ENCODE measurements at regions not wholly inside any gene's neighbourhood (a gene's known extent, or its start where the extent isn't known, plus 50 kb on each side); places are given as distances from the start of the nearest gene placed in this dataset.
"Not testable (repeated sequence)": the region's sequence is repeated elsewhere in the genome, so short reads cannot be mapped to it uniquely, and the experiment has no call there.

- Histone ChIP-seq H3K9me3 (no peaks in the 10 kb centered on the region), H3K4me1 (no peaks in the 10 kb centered on the region), H3K4me3 (no peak overlapping the region), H3K36me3 (replicated peaks) (no peaks in the 10 kb centered on the region), H3K27me3 (ENCODE audit: low read depth) (no peaks in the 10 kb centered on the region)
- in situ Hi-C loops (cut with MboI; ENCODE audit: low sequenced_read_pairs): no loop called here
- no peak for DNase-seq (ENCODE audit: low spot score in 2 of 2)
Measured at GRCh38 chr14:58772794-58773620, 135.2 kb downstream of the DACT1 start.

DNA sequence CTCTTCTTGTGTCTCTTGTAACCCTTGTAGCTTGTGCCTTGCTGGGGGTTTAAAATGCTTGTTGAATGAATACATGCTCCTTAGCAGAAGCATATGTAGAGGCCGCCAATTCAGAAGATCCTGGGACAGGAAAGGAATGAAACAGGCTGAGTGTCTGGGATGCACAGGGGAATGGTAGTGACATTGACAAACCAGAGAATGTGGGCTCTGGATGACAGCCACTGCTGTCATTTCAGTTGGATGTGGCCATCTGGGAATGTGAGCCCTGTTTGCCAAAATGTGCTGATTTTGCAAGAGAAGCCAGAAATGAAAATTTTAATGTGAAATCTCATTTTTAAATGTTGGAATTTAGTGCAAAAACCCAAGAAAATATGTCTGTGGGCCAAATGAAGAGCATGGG, 136.8 kb downstream of the DACT1 start:
- H3K4me3 ChIP-seq: no peak overlapping the region
- no peaks in the 10 kb centered on the region for H3K36me3 ChIP-seq (replicated peaks)
- in situ Hi-C loops (cut with MboI; ENCODE audit: low sequenced_read_pairs): no loop called here
- no peaks in the 10 kb centered on the region for H3K9me3 ChIP-seq
- no peaks in the 10 kb centered on the region for H3K27me3 ChIP-seq (ENCODE audit: low read depth)
- DNase-seq (ENCODE audit: low spot score in 2 of 2): no peak
- H3K4me1 ChIP-seq: no peaks in the 10 kb centered on the region

DNA sequence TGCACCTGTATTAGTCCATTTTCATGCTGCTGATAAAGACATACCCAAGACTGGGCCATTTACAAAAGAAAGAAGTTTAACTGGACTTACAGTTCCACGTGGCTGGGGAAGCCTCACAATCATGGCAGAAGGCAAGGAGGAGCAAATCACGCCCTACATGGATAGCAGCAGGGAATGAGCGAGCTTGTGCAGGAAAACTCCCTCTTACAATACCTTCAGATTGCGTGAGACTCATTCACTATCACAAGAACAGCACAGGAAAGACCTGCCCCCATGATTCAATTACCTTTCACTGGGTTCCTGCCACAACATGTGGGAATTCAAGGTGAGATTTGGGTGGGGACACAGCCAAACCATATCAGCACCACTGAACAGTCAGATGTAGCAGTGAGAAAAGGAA, 137.4 kb downstream of the DACT1 start:
- H3K9me3 ChIP-seq; H3K4me1 ChIP-seq; H3K36me3 ChIP-seq (replicated peaks); in situ Hi-C loops (cut with MboI; ENCODE audit: low sequenced_read_pairs); H3K27me3 ChIP-seq (ENCODE audit: low read depth); DNase-seq (ENCODE audit: low spot score in 2 of 2); H3K4me3 ChIP-seq: not testable (repeated sequence)

- H3K27me3 ChIP-seq (ENCODE audit: low read depth): 0 out of 2 replicates have a peak, but pooled peaks cover 2% of the 10 kb centered on the region
Measured at GRCh38 chr14:58776516-58776915, 138.8 kb downstream of the DACT1 start.

DNA sequence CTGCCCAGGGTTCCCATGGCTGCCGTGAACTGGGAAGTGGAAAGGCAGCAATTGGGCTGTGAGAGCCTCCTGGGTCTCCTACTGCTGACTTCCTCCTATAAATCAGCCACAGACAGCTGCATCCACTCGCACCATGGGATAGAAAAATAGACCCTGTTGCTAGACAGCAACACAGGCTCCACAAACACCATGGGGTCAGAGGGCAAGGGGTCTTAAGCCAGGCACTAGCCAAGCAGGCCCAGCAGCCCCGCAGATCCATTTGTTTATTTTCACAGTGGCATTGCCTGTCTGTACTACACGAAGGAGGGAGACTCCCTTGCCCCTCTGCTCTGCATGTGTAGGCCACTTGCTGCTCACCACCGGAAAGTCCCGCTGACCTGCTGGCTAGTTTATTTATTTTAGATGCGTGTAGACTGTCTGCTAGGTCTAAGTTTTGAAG, 139.8 kb downstream of the DACT1 start:
- no peak overlapping the region for H3K4me3 ChIP-seq
- no peak for DNase-seq (ENCODE audit: low spot score in 2 of 2)
- H3K36me3 ChIP-seq (replicated peaks): no peaks in the 10 kb centered on the region
- H3K9me3 ChIP-seq: no peaks in the 10 kb centered on the region
- in situ Hi-C loops (cut with MboI; ENCODE audit: low sequenced_read_pairs): no loop called here
- 0 out of 2 replicates have a peak, but pooled peaks cover 2% of the 10 kb centered on the region for H3K27me3 ChIP-seq (ENCODE audit: low read depth)
- H3K4me1 ChIP-seq: no peaks in the 10 kb centered on the region

More at GRCh38 chr14:58776516-58776915, 138.8 kb downstream of the DACT1 start:
- in situ Hi-C loops (cut with MboI; ENCODE audit: low sequenced_read_pairs): no loop called here
- DNase-seq (ENCODE audit: low spot score in 2 of 2): no peak
- Histone ChIP-seq H3K9me3 (no peaks in the 10 kb centered on the region), H3K4me3 (no peak overlapping the region), H3K4me1 (no peaks in the 10 kb centered on the region), H3K36me3 (replicated peaks) (no peaks in the 10 kb centered on the region)

GRCh38 chr14:58778202-58778601, 140.4 kb downstream of the DACT1 start:
- Histone ChIP-seq H3K27me3 (ENCODE audit: low read depth) (0 out of 2 replicates have a peak, but pooled peaks cover 2% of the 10 kb centered on the region), H3K4me1 (no peaks in the 10 kb centered on the region), H3K36me3 (replicated peaks) (no peaks in the 10 kb centered on the region), H3K9me3 (no peaks in the 10 kb centered on the region), H3K4me3 (no peak overlapping the region)
- DNase-seq (ENCODE audit: low spot score in 2 of 2): no peak
- in situ Hi-C loops (cut with MboI; ENCODE audit: low sequenced_read_pairs): no loop called here

DNA sequence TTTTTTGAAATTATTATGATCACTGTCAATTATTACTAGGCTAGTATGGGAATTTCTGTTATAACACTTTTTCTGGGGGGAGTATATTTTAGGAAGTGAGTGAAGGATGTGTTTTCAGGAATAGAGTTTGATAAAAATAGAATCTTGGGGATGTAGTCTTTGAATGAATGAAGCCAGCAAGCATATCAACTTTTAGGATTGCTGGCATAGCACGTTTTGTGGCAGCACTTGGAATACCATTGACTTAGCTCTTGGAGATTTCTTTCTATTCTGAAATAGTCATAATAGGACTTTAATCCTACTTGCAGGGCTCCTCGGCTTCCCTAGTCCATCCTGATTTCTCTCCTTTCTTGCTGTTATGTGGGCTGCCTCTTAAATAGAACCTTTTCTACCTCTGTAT, 141.6 kb downstream of the DACT1 start:
- DNase-seq (ENCODE audit: low spot score in 2 of 2): no peak
- H3K27me3 ChIP-seq (ENCODE audit: low read depth): peaks cover 9% of the 10 kb centered on the region; the same call in 1 of the 2 replicates
- no peaks in the 10 kb centered on the region for H3K4me1 ChIP-seq
- in situ Hi-C loops (cut with MboI; ENCODE audit: low sequenced_read_pairs): no loop called here
- H3K9me3 ChIP-seq: no peaks in the 10 kb centered on the region
- no peaks in the 10 kb centered on the region for H3K36me3 ChIP-seq (replicated peaks)
- H3K4me3 ChIP-seq: no peak overlapping the region

DNA sequence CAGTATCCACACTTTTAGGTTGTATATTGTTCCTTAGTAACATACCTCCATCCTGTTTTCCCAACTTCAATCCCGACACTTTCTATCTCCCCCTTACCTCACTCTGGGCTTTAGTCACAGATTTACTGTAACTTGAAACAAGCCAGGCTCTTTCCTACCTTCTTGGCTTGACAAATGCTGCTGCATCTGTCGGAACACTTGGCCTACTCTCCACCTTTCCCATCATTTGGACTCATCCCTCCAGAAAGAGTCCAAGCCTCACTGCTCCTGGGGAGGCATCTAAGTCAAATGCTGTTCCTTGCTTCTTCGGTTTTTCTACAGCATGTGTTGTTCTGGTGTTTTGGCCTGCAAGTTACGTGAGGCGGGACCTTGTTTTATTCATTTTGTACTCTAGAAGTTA, 142.4 kb downstream of the DACT1 start:
- no peaks in the 10 kb centered on the region for H3K4me1 ChIP-seq
- no peaks in the 10 kb centered on the region for H3K36me3 ChIP-seq (replicated peaks)
- no peak for DNase-seq (ENCODE audit: low spot score in 2 of 2)
- no peak overlapping the region for H3K4me3 ChIP-seq
- in situ Hi-C loops (cut with MboI; ENCODE audit: low sequenced_read_pairs): no loop called here
- H3K27me3 ChIP-seq (ENCODE audit: low read depth): peaks cover 9% of the 10 kb centered on the region; the same call in 1 of the 2 replicates
- no peaks in the 10 kb centered on the region for H3K9me3 ChIP-seq

GRCh38 chr14:58780605-58781004, 142.8 kb downstream of the DACT1 start:
- H3K4me1 ChIP-seq: no peaks in the 10 kb centered on the region
- DNase-seq (ENCODE audit: low spot score in 2 of 2): no peak
- peaks cover 9% of the 10 kb centered on the region; the same call in 1 of the 2 replicates for H3K27me3 ChIP-seq (ENCODE audit: low read depth)
- H3K9me3 ChIP-seq: no peaks in the 10 kb centered on the region
- in situ Hi-C loops (cut with MboI; ENCODE audit: low sequenced_read_pairs): no loop called here
- no peak overlapping the region for H3K4me3 ChIP-seq
- H3K36me3 ChIP-seq (replicated peaks): no peaks in the 10 kb centered on the region

DNA sequence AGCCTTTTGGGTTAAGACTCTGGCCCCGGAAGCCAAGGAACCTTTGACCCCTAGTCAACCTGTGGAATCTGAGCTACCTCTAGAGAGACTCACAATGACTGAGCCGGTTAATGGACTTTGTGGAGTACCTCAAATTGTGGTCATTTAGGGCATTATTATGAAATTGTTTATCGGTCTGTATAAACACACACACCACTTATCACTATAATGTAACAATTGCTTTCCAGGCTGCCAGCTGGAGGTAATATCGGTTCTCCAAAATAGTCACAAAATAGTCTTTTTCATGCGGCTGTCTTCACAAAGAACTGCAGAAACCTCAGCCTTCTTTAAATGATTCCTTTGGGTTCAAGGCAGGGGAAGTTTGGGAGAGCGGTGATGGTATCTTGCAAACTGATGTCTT, 144.2 kb downstream of the DACT1 start:
- no peaks in the 10 kb centered on the region for H3K36me3 ChIP-seq (replicated peaks)
- H3K9me3 ChIP-seq: no peaks in the 10 kb centered on the region
- H3K4me3 ChIP-seq: no peak overlapping the region
- in situ Hi-C loops (cut with MboI; ENCODE audit: low sequenced_read_pairs): no loop called here
- no peaks in the 10 kb centered on the region for H3K4me1 ChIP-seq
- DNase-seq (ENCODE audit: low spot score in 2 of 2): no peak
- H3K27me3 ChIP-seq (ENCODE audit: low read depth): peaks cover 16% of the 10 kb centered on the region; the same call in 1 of the 2 replicates

- Histone ChIP-seq H3K4me3 (no peak overlapping the region), H3K4me1 (no peaks in the 10 kb centered on the region), H3K9me3 (no peaks in the 10 kb centered on the region), H3K27me3 (ENCODE audit: low read depth) (peaks cover 16% of the 10 kb centered on the region; the same call in 1 of the 2 replicates), H3K36me3 (replicated peaks) (no peaks in the 10 kb centered on the region)
- in situ Hi-C loops (cut with MboI; ENCODE audit: low sequenced_read_pairs): no loop called here
- no peak for DNase-seq (ENCODE audit: low spot score in 2 of 2)
Measured at GRCh38 chr14:58783792-58784511, 146.2 kb downstream of the DACT1 start.

DNA sequence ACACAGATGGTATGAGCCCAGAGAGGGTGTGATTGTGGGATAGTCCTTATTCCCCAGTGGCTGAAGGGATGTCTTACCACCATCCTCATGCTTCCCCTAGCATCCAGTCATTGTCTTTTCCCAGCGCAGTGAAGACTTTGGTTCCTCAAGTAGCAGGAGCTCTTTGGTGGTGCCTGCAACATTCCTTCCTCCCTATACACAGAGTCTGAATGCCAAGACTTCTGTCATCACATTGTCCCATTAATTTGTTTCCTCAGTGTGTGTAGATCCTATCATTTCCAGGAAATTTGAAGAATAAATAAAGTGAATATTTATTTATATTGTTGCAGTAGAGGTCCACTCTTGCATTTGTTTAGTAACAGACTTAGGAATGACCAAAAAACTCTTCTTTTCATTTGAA, 147.2 kb downstream of the DACT1 start:
- in situ Hi-C loops (cut with MboI; ENCODE audit: low sequenced_read_pairs): no loop called here
- Histone ChIP-seq H3K27me3 (ENCODE audit: low read depth) (peaks cover 14% of the 10 kb centered on the region; the same call in 1 of the 2 replicates), H3K4me1 (0 out of 2 replicates have a peak, but pooled peaks cover 2% of the 10 kb centered on the region), H3K36me3 (replicated peaks) (no peaks in the 10 kb centered on the region), H3K4me3 (no peak overlapping the region), H3K9me3 (no peaks in the 10 kb centered on the region)
- DNase-seq (ENCODE audit: low spot score in 2 of 2): no peak

- Histone ChIP-seq H3K4me1 (0 out of 2 replicates have a peak, but pooled peaks cover 2% of the 10 kb centered on the region), H3K4me3 (no peak overlapping the region), H3K36me3 (replicated peaks) (no peaks in the 10 kb centered on the region), H3K9me3 (no peaks in the 10 kb centered on the region), H3K27me3 (ENCODE audit: low read depth) (peaks cover 14% of the 10 kb centered on the region; the same call in 1 of the 2 replicates)
- in situ Hi-C loops (cut with MboI; ENCODE audit: low sequenced_read_pairs): no loop called here
- DNase-seq (ENCODE audit: low spot score in 2 of 2): no peak
Measured at GRCh38 chr14:58785701-58786100, 147.9 kb downstream of the DACT1 start.

DNA sequence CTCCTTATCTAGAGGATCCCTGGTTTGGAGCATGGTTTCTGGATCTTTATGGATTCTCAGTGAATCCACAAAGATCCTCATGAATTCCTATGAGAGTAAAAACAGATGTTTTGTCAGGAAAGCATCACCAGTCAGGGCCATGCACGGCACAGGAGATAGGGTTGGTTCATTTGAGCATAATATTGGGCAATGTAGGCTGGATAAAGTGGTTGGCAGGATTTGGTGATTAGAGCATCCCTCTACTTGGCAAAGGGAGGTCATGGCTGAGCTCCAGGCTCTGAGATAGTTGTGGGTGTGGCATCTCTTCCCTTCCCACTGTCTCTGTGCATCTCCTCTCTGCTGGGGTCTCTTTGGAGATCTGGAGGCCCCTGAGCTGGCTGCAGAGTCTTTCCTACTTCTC, 149.8 kb downstream of the DACT1 start:
- Histone ChIP-seq H3K36me3 (replicated peaks) (no peaks in the 10 kb centered on the region), H3K27me3 (ENCODE audit: low read depth) (peaks cover 14% of the 10 kb centered on the region; the same call in 1 of the 2 replicates), H3K4me3 (no peak overlapping the region), H3K4me1 (0 out of 2 replicates have a peak, but pooled peaks cover 2% of the 10 kb centered on the region), H3K9me3 (no peaks in the 10 kb centered on the region)
- no peak for DNase-seq (ENCODE audit: low spot score in 2 of 2)
- in situ Hi-C loops (cut with MboI; ENCODE audit: low sequenced_read_pairs): no loop called here
